SK-N-MC (cell line): ENCODE measurements at regions not wholly inside any gene's neighbourhood (a gene's known extent, or its start where the extent isn't known, plus 50 kb on each side); places are given as distances from the start of the nearest gene placed in this dataset.

ENCODE experiments used
- DNase-seq: peaks from one replicate; pipeline ENCODE4 v3.0.0-alpha.2; 2011; ENCODE audit warnings: low read depth, low spot score
- H3K27ac ChIP-seq: fragments of 200-600 bp; sonication (generic); 2 replicates; pipeline ENCODE4 v1.5.1; 2016; ENCODE audit warnings: mixed run types
- H3K36me3 ChIP-seq: fragments of 200-600 bp; sonication (generic); 2 replicates; pipeline ENCODE4 v1.6.1; 2017; ENCODE audit warnings: antibody characterized with exemption, low read length, mixed read lengths; ENCODE audit not compliant: insufficient read depth
- H3K4me3 ChIP-seq: fragments of 200-600 bp; sonication (generic); 2 replicates; pipeline ENCODE4 v1.5.1; 2016
- H3K9ac ChIP-seq: fragments of 200-600 bp; sonication (generic); 2 replicates; pipeline ENCODE4 v1.8.0; 2017; ENCODE audit warnings: mixed run types, mixed read lengths; ENCODE audit not compliant: insufficient read length
- H3K9me3 ChIP-seq: fragments of 200-600 bp; sonication (generic); 2 replicates; pipeline ENCODE4 v1.6.1; 2017; ENCODE audit warnings: low read depth, mild to moderate bottlenecking, antibody characterized with exemption, low read length, moderate library complexity, mixed read lengths
- EZH2 ChIP-seq: fragments of 200-600 bp; sonication (generic); IDR thresholded peaks from one replicate; pipeline ENCODE4 v1.6.1; 2017; ENCODE audit warnings: antibody characterized with exemption
- FOXP2 ChIP-seq: optimal IDR thresholded peaks from 2 replicates; pipeline ENCODE3; 2011; ENCODE audit warnings: mild to moderate bottlenecking, moderate library complexity; ENCODE audit not compliant: insufficient read depth; ENCODE audit errors: extremely low read length, control extremely low read depth
- POLR2AphosphoS5 ChIP-seq: IDR thresholded peaks from 2 replicates; pipeline ENCODE4 v1.6.1; 2012; ENCODE audit warnings: mild to moderate bottlenecking, low read depth, low read length, borderline replicate concordance

- Histone ChIP-seq H3K4me3 (no peak overlapping the region), H3K9ac (no peak overlapping the region), H3K27ac (no peak overlapping the region), H3K36me3 (no peaks in the 10 kb centered on the region), H3K9me3 (no peaks in the 10 kb centered on the region)
- TF ChIP-seq POLR2AphosphoS5 (no peak), EZH2 (no peak), FOXP2 (no peak)
- peak; percentile 71 for DNase-seq
Measured at GRCh38 chr16:60271025-60271771, 1537.1 kb upstream of the GOT2 start.

- no peak overlapping the region for H3K4me3 ChIP-seq
- TF ChIP-seq FOXP2: no peak
- no peak for TF ChIP-seq POLR2AphosphoS5
- no peak for TF ChIP-seq EZH2
- H3K36me3 ChIP-seq: no peaks in the 10 kb centered on the region
- no peaks in the 10 kb centered on the region for H3K9me3 ChIP-seq
- no peak overlapping the region for H3K9ac ChIP-seq
- DNase-seq: no peak
- H3K27ac ChIP-seq: no peak overlapping the region
Measured at GRCh38 chr16:60261425-60261824, 1527.3 kb upstream of the GOT2 start.

DNA sequence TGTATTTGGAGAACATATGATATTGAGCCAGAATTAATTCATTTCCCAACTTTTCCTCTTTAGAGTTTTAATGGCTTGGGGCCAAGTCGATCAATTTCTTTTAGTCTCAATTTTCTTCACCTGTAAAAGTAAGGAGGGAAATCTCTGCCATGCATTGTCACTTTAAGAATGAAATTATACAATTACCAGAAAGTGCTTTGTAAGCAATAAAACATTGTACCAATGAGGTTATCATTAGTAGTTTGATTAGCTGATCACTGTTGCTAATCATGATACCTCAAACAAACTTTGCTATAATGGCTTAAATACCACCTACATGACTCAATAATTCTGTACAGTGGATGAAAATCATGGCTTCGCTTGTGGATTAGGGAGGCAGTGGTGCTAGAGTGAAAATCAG lies 1525.8 kb upstream of the GOT2 start:
- H3K36me3 ChIP-seq: no peaks in the 10 kb centered on the region
- no peaks in the 10 kb centered on the region for H3K9me3 ChIP-seq
- no peak overlapping the region for H3K27ac ChIP-seq
- no peak for TF ChIP-seq FOXP2
- no peak for DNase-seq
- H3K9ac ChIP-seq: no peak overlapping the region
- H3K4me3 ChIP-seq: no peak overlapping the region

- no peak for DNase-seq
- Histone ChIP-seq H3K9ac (no peak overlapping the region), H3K9me3 (no peaks in the 10 kb centered on the region), H3K4me3 (no peak overlapping the region), H3K27ac (no peak overlapping the region), H3K36me3 (no peaks in the 10 kb centered on the region)
- no peak for TF ChIP-seq POLR2AphosphoS5
Measured at GRCh38 chr16:60246086-60246485, 1512.0 kb upstream of the GOT2 start.

DNA sequence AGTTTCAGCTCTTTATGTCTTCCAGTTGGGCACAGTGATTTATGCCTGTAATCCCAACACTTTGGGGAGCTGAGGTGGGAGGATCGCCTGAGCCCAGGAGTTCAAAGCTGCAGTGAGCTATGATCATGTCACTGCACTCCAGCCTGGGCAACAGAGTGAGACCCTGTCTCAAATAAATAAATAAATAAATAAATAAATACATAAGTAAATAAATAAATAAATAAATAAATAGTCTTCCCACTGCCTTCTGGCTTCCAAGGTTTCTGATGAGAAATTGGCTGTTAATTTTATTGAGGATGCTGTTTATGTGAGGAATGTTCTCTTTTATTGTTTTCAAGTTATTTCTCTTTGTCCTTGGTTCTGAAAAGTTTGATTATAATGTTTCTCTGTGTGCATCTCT lies 1507.6 kb upstream of the GOT2 start:
- H3K9ac ChIP-seq: no peak overlapping the region
- H3K9me3 ChIP-seq: no peaks in the 10 kb centered on the region
- H3K4me3 ChIP-seq: no peak overlapping the region
- TF ChIP-seq EZH2: no peak
- DNase-seq: no peak
- no peaks in the 10 kb centered on the region for H3K36me3 ChIP-seq
- H3K27ac ChIP-seq: no peak overlapping the region

- H3K4me3 ChIP-seq: peak overlapping the region; percentile 33
- H3K9ac ChIP-seq: no peak overlapping the region
- H3K36me3 ChIP-seq: no peaks in the 10 kb centered on the region
- H3K9me3 ChIP-seq: no peaks in the 10 kb centered on the region
- TF ChIP-seq EZH2 (no peak), FOXP2 (no peak), POLR2AphosphoS5 (no peak)
- peak overlapping the region; percentile 1; the same call in 1 of the 2 replicates for H3K27ac ChIP-seq
- peak; percentile 40 for DNase-seq
Measured at GRCh38 chr16:60230666-60231065, 1496.5 kb upstream of the GOT2 start.

DNA sequence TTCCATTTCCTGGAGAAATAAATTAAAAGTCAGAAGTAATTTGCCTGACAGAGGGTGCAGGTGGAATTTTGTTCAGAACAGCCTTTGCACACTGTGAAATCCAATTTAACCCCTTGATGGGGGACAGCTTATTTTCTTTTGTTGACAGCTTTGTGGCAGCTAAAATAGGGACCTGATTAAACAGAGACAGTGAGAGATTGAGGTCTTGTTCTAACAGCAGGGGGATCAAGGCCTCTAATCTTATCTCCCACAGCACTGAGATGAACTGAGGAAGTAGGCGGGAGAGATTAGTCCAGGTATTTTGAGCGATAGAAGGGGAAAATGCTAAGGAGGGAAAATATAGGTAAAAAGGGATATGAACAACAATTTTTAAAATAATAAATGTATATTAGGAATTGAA lies 1491.4 kb upstream of the GOT2 start:
- Histone ChIP-seq H3K4me3 (no peak overlapping the region), H3K9ac (no peak overlapping the region), H3K9me3 (no peaks in the 10 kb centered on the region), H3K36me3 (no peaks in the 10 kb centered on the region), H3K27ac (no peak overlapping the region)
- no peak for DNase-seq
- TF ChIP-seq FOXP2 (no peak), EZH2 (no peak), POLR2AphosphoS5 (no peak)

GRCh38 chr16:60217787-60218186 lies 1483.7 kb upstream of the GOT2 start:
- no peak for DNase-seq
- no peak overlapping the region for H3K9ac ChIP-seq
- H3K4me3 ChIP-seq: no peak overlapping the region
- no peaks in the 10 kb centered on the region for H3K36me3 ChIP-seq
- TF ChIP-seq FOXP2 (no peak), POLR2AphosphoS5 (no peak), EZH2 (no peak)
- no peak overlapping the region for H3K27ac ChIP-seq
- no peaks in the 10 kb centered on the region for H3K9me3 ChIP-seq

- DNase-seq: no peak
- H3K27ac ChIP-seq: no peak overlapping the region
Measured at GRCh38 chr16:60214311-60214710, 1480.2 kb upstream of the GOT2 start.

More at GRCh38 chr16:60214311-60214710, 1480.2 kb upstream of the GOT2 start:
- TF ChIP-seq FOXP2: no peak
- no peak for TF ChIP-seq EZH2
- TF ChIP-seq POLR2AphosphoS5: no peak
- Histone ChIP-seq H3K4me3 (no peak overlapping the region), H3K9ac (no peak overlapping the region), H3K9me3 (no peaks in the 10 kb centered on the region), H3K36me3 (no peaks in the 10 kb centered on the region)
